NCI-H2171 treated with DMSO at 0.1 percent for 48 hours (cell line): ENCODE measurements at regions not wholly inside any gene's neighbourhood (a gene's known extent, or its start where the extent isn't known, plus 50 kb on each side); places are given as distances from the start of the nearest gene placed in this dataset.

ENCODE experiments used
- DNase-seq: peaks from one replicate; lab custom pipeline; 2025; lab: John Stamatoyannopoulos, UW

- no peak for DNase-seq
Observed at GRCh38 chr9:124179196-124180071, 78.3 kb upstream of the NEK6 start.

GRCh38 chr9:124180557-124180956 lies 77.2 kb upstream of the NEK6 start:
- DNase-seq, result peak; percentile 85

GRCh38 chr9:124182741-124183140 lies 75.0 kb upstream of the NEK6 start:
- peak; percentile 95 for DNase-seq

- no peak for DNase-seq
Observed at GRCh38 chr9:124183772-124184171, 74.0 kb upstream of the NEK6 start.

- DNase-seq, result no peak
Observed at GRCh38 chr9:124185413-124185812, 72.3 kb upstream of the NEK6 start.

GRCh38 chr9:124187311-124187710 lies 70.4 kb upstream of the NEK6 start:
- no peak for DNase-seq

- DNase-seq, result no peak
Observed at GRCh38 chr9:124188331-124189110, 69.2 kb upstream of the NEK6 start.

- no peak for DNase-seq
Observed at GRCh38 chr9:124190761-124191160, 67.0 kb upstream of the NEK6 start.

- no peak for DNase-seq
Observed at GRCh38 chr9:124191691-124192395, 65.9 kb upstream of the NEK6 start.

GRCh38 chr9:124196814-124197176 lies 61.0 kb upstream of the NEK6 start:
- DNase-seq, result no peak

GRCh38 chr9:124197177-124198095 lies 60.3 kb upstream of the NEK6 start:
- no peak for DNase-seq

- no peak for DNase-seq
Observed at GRCh38 chr9:124198331-124198730, 59.4 kb upstream of the NEK6 start.

- DNase-seq, result no peak
Observed at GRCh38 chr9:124198948-124199347, 58.8 kb upstream of the NEK6 start.

- no peak for DNase-seq
Observed at GRCh38 chr9:124199474-124199873, 58.3 kb upstream of the NEK6 start.

- no peak for DNase-seq
Observed at GRCh38 chr9:124202447-124202971, 55.2 kb upstream of the NEK6 start.

GRCh38 chr9:124205686-124206352 lies 51.9 kb upstream of the NEK6 start:
- peak; percentile 71 for DNase-seq

GRCh38 chr9:124206391-124206790 lies 51.4 kb upstream of the NEK6 start:
- peak; percentile 95 for DNase-seq
